Effector CD8-positive, alpha-beta T cell (primary cell): ENCODE measurements at regions not wholly inside any gene's neighbourhood (a gene's known extent, or its start where the extent isn't known, plus 50 kb on each side); places are given as distances from the start of the nearest gene placed in this dataset.
"Not testable (repeated sequence)": the region's sequence is repeated elsewhere in the genome, so short reads cannot be mapped to it uniquely, and the experiment has no call there.

ENCODE experiments used
- DNase-seq: peaks from one replicate; lab custom pipeline; 2025; lab: John Stamatoyannopoulos, UW

- not testable (repeated sequence) for DNase-seq
Observed at GRCh38 chr9:85880507-85880906, 60.4 kb upstream of the NAA35 start.

- no peak for DNase-seq
Observed at GRCh38 chr9:85884256-85884655, 56.7 kb upstream of the NAA35 start.

- DNase-seq: no peak
Observed at GRCh38 chr9:85890962-85891361, 50.0 kb upstream of the NAA35 start.
